H9 (cell line): ENCODE measurements at regions not wholly inside any gene's neighbourhood (a gene's known extent, or its start where the extent isn't known, plus 50 kb on each side); places are given as distances from the start of the nearest gene placed in this dataset.

Experiments used
- DNase-seq: peaks from one replicate; pipeline ENCODE4 v3.0.0-alpha.2; 2017
- H2AFZ ChIP-seq: one replicate; pipeline ENCODE4 v1.6.1; 2013; ENCODE audit warnings: mild to moderate bottlenecking, low read length, control low read depth, moderate library complexity
- H2AK5ac ChIP-seq: 2 replicates; pipeline ENCODE4 v1.6.1; 2013; ENCODE audit warnings: low read length, control low read depth, mixed read lengths; ENCODE audit not compliant: insufficient read length
- H2BK120ac ChIP-seq: one replicate; pipeline ENCODE4 v1.6.1; 2013; ENCODE audit warnings: low read depth, mild to moderate bottlenecking, low read length, control low read depth, inconsistent platforms; ENCODE audit not compliant: poor library complexity, severe bottlenecking
- H2BK12ac ChIP-seq: 2 replicates; pipeline ENCODE4 v1.6.1; 2013; ENCODE audit warnings: low read length, control low read depth, mixed read lengths, low read depth; ENCODE audit not compliant: insufficient read length
- H2BK15ac ChIP-seq: 2 replicates; pipeline ENCODE4 v1.6.1; 2013; ENCODE audit warnings: low read depth, low read length, control low read depth
- H2BK20ac ChIP-seq: one replicate; pipeline ENCODE4 v1.6.1; 2013; ENCODE audit warnings: low read depth, mild to moderate bottlenecking, low read length, control low read depth, inconsistent platforms; ENCODE audit not compliant: poor library complexity, severe bottlenecking
- H2BK5ac ChIP-seq: 2 replicates; pipeline ENCODE4 v1.6.1; 2013; ENCODE audit warnings: low read length, control low read depth, mixed read lengths; ENCODE audit not compliant: insufficient read length
- H3K14ac ChIP-seq: 2 replicates; pipeline ENCODE4 v1.6.1; 2013; ENCODE audit warnings: low read length, control low read depth; ENCODE audit not compliant: insufficient read depth
- H3K18ac ChIP-seq: 2 replicates; pipeline ENCODE4 v1.6.1; 2013; ENCODE audit warnings: low read depth, mild to moderate bottlenecking, mixed read lengths, low read length, control low read depth; ENCODE audit not compliant: insufficient read length
- H3K23ac ChIP-seq: 2 replicates; pipeline ENCODE4 v1.6.1; 2013; ENCODE audit warnings: low read length, control low read depth, mixed read lengths, low read depth; ENCODE audit not compliant: insufficient read length
- H3K23me2 ChIP-seq: 2 replicates; pipeline ENCODE4 v1.6.1; 2013; ENCODE audit warnings: low read depth, mild to moderate bottlenecking, mixed read lengths, low read length, control low read depth; ENCODE audit not compliant: insufficient read length, poor library complexity, severe bottlenecking
- H3K27ac ChIP-seq: 2 replicates; pipeline ENCODE4 v1.5.1; 2013; ENCODE audit warnings: low read length, control low read depth, mixed read lengths, low read depth; ENCODE audit not compliant: insufficient read length
- H3K27me3 ChIP-seq: 2 replicates; pipeline ENCODE4 v1.6.1; 2013; ENCODE audit warnings: low read length, control low read depth, inconsistent platforms; ENCODE audit not compliant: insufficient read depth
- H3K4ac ChIP-seq: 2 replicates; pipeline ENCODE4 v1.6.1; 2013; ENCODE audit warnings: low read depth, mild to moderate bottlenecking, control low read depth, inconsistent platforms, low read length, moderate library complexity
- H3K4me1 ChIP-seq: 2 replicates; pipeline ENCODE4 v1.6.1; 2013; ENCODE audit warnings: low read length, control low read depth, inconsistent platforms; ENCODE audit not compliant: insufficient read depth
- H3K4me2 ChIP-seq: 2 replicates; pipeline ENCODE4 v1.6.1; 2013; ENCODE audit warnings: low read length, control low read depth, mixed read lengths; ENCODE audit not compliant: insufficient read length, insufficient read depth
- H3K56ac ChIP-seq: 2 replicates; pipeline ENCODE4 v1.6.1; 2013; ENCODE audit warnings: low read depth, mild to moderate bottlenecking, mixed read lengths, low read length, control low read depth; ENCODE audit not compliant: insufficient read length
- H3K79me1 ChIP-seq: 2 replicates; pipeline ENCODE4 v1.6.1; 2013; ENCODE audit warnings: low read depth, mild to moderate bottlenecking, moderate library complexity, low read length, control low read depth, inconsistent platforms; ENCODE audit not compliant: insufficient read depth, poor library complexity, severe bottlenecking
- H3K79me2 ChIP-seq: 2 replicates; pipeline ENCODE4 v1.6.1; 2013; ENCODE audit warnings: low read length, control low read depth, inconsistent platforms; ENCODE audit not compliant: insufficient read depth
- H3K9ac ChIP-seq: 2 replicates; pipeline ENCODE4 v1.6.1; 2013; ENCODE audit warnings: low read length, control low read depth, mixed read lengths; ENCODE audit not compliant: insufficient read length; ENCODE audit errors: extremely low read depth
- H3K9me3 ChIP-seq: one replicate; pipeline ENCODE4 v1.6.1; 2013; ENCODE audit warnings: low read depth, low read length, inconsistent platforms; ENCODE audit not compliant: control insufficient read depth
- H3T11ph ChIP-seq: one replicate; pipeline ENCODE4 v1.6.1; 2013; ENCODE audit warnings: mild to moderate bottlenecking, low read length, control low read depth, inconsistent platforms
- H4K20me1 ChIP-seq: one replicate; pipeline ENCODE4 v1.6.1; 2013; ENCODE audit not compliant: control insufficient read depth, insufficient read length, insufficient read depth
- H4K5ac ChIP-seq: 2 replicates; pipeline ENCODE4 v1.6.1; 2013; ENCODE audit warnings: low read depth, mild to moderate bottlenecking, mixed read lengths, low read length, control low read depth; ENCODE audit not compliant: insufficient read length
- H4K8ac ChIP-seq: replicated peaks from 2 replicates; pipeline ENCODE4 v1.6.1; 2013; ENCODE audit warnings: low read length, control low read depth, mixed read lengths, low read depth; ENCODE audit not compliant: insufficient read length
- H4K91ac ChIP-seq: 2 replicates; pipeline ENCODE4 v1.6.1; 2013; ENCODE audit warnings: low read depth, mild to moderate bottlenecking, moderate library complexity, mixed read lengths, low read length, control low read depth; ENCODE audit not compliant: insufficient read length
- H3K27ac Mint-ChIP-seq, 3 experiments: 2 replicates in 2 of 3; 3 replicates in 1 of 3; pipeline ENCODE4 v1.8.0; 2020 to 2021; ENCODE audit warnings: mixed read lengths in 3 of 3, mild to moderate bottlenecking in 1 of 3, moderate library complexity in 1 of 3
- H3K27me3 Mint-ChIP-seq: 2 replicates; pipeline ENCODE4 v1.8.0; 2021; ENCODE audit warnings: low read depth, mild to moderate bottlenecking, moderate library complexity, mixed read lengths
- H3K36me3 Mint-ChIP-seq, 3 experiments: 2 replicates in 2 of 3; 3 replicates in 1 of 3; pipeline ENCODE4 v1.8.0; 2020 to 2021; ENCODE audit warnings: low read depth in 3 of 3, mixed read lengths in 3 of 3; ENCODE audit not compliant: insufficient read depth in 1 of 3
- H3K4me1 Mint-ChIP-seq, 2 experiments: 2 replicates each; pipeline ENCODE4 v1.8.0; 2020; ENCODE audit warnings: mixed read lengths in 2 of 2
- H3K4me3 Mint-ChIP-seq, 2 experiments: 2 replicates in 1 of 2; 3 replicates in 1 of 2; pipeline ENCODE4 v1.8.0; 2020 to 2021; ENCODE audit warnings: mild to moderate bottlenecking in 2 of 2, mixed read lengths in 2 of 2, moderate library complexity in 1 of 2
- H3K9me3 Mint-ChIP-seq, 2 experiments: 2 replicates in 1 of 2; 3 replicates in 1 of 2; pipeline ENCODE4 v1.8.0; 2020; ENCODE audit warnings: mild to moderate bottlenecking in 2 of 2, mixed read lengths in 2 of 2, moderate library complexity in 1 of 2
- TF ChIP-seq, protein P1 (sequence below): fragments of 200-600 bp; sonication (generic); conservative IDR thresholded peaks from 3 replicates; pipeline ENCODE4 v1.8.0; 2021; ENCODE audit warnings: antibody characterized with exemption, mild to moderate bottlenecking

DNA sequence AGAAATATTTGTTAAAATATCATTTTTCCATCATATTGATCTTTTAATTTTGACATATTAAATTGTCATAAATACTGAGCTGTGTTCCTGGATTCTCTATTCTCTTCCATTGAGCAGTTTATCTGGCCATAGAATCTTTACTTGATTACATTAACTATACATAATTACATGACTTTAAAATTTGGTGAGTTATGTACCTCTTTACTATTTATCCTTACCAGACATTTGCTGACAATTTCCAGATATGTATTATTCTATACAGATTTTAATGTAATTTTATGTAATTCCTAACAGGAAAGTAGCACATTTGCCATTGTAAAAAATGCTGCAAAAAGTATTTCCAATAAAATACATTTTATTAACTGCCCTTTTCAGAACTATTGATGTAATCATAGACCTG lies 770.3 kb downstream of the KCTD16 start:
- no peaks in the 10 kb centered on the region for H3K27me3 ChIP-seq
- H3K9ac ChIP-seq: no peak overlapping the region
- H2BK15ac ChIP-seq: no peak overlapping the region
- Mint-ChIP-seq H3K36me3 (no peaks in the 10 kb centered on the region), H3K4me3 (no peak overlapping the region), H3K4me1 (peaks cover 6% of the 10 kb centered on the region in 2 experiments), H3K27me3 (no peaks in the 10 kb centered on the region), H3K27ac (no peak overlapping the region), H3K9me3 (no peaks in the 10 kb centered on the region)
- H2BK120ac ChIP-seq: no peak overlapping the region
- H2BK5ac ChIP-seq: no peak overlapping the region
- H4K91ac ChIP-seq: no peak overlapping the region
- H3K23me2 ChIP-seq: no peaks in the 10 kb centered on the region
- no peak overlapping the region for H3K23ac ChIP-seq
- H4K8ac ChIP-seq: no peak overlapping the region
- H3K4me1 ChIP-seq: no peaks in the 10 kb centered on the region
- H2BK12ac ChIP-seq: no peak overlapping the region
- H3K56ac ChIP-seq: no peak overlapping the region
- no peak overlapping the region for H3K27ac ChIP-seq
- no peak overlapping the region for H3K18ac ChIP-seq
- no peaks in the 10 kb centered on the region for H3K79me1 ChIP-seq
- no peak overlapping the region for H3K4ac ChIP-seq
- H3T11ph ChIP-seq: no peak overlapping the region
- H2AK5ac ChIP-seq: no peak overlapping the region
- H3K79me2 ChIP-seq: no peaks in the 10 kb centered on the region
- no peak overlapping the region for H2AFZ ChIP-seq
- H3K4me2 ChIP-seq: no peak overlapping the region
- no peak overlapping the region for H3K14ac ChIP-seq
- H4K20me1 ChIP-seq: no peaks in the 10 kb centered on the region
- TF ChIP-seq, protein P1, sequence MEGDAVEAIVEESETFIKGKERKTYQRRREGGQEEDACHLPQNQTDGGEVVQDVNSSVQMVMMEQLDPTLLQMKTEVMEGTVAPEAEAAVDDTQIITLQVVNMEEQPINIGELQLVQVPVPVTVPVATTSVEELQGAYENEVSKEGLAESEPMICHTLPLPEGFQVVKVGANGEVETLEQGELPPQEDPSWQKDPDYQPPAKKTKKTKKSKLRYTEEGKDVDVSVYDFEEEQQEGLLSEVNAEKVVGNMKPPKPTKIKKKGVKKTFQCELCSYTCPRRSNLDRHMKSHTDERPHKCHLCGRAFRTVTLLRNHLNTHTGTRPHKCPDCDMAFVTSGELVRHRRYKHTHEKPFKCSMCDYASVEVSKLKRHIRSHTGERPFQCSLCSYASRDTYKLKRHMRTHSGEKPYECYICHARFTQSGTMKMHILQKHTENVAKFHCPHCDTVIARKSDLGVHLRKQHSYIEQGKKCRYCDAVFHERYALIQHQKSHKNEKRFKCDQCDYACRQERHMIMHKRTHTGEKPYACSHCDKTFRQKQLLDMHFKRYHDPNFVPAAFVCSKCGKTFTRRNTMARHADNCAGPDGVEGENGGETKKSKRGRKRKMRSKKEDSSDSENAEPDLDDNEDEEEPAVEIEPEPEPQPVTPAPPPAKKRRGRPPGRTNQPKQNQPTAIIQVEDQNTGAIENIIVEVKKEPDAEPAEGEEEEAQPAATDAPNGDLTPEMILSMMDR: no peak
- H4K5ac ChIP-seq: no peak overlapping the region
- no peak overlapping the region for H2BK20ac ChIP-seq
- no peak for DNase-seq
- H3K9me3 ChIP-seq: no peaks in the 10 kb centered on the region
